IMR-90 (cell line): ENCODE measurements at regions not wholly inside any gene's neighbourhood (a gene's known extent, or its start where the extent isn't known, plus 50 kb on each side); places are given as distances from the start of the nearest gene placed in this dataset.

Experiments used
- BHLHE40 ChIP-seq: fragments of 150-350 bp; IDR thresholded peaks from 2 replicates; pipeline ENCODE4 v1.6.1; 2016; ENCODE audit warnings: mild to moderate bottlenecking, low read depth, low read length
- CEBPB ChIP-seq: IDR thresholded peaks from 2 replicates; pipeline ENCODE4 v1.6.1; 2012; ENCODE audit warnings: low read depth, low read length, improper control_type of control experiment
- CHD1 ChIP-seq: IDR thresholded peaks from 2 replicates; pipeline ENCODE4 v1.6.1; 2012; ENCODE audit warnings: low read depth, low read length, improper control_type of control experiment
- CTCF ChIP-seq: conservative IDR thresholded peaks from 2 replicates; pipeline ENCODE4 v1.5.1; 2012; ENCODE audit warnings: mild to moderate bottlenecking, low read depth, low read length, improper control_type of control experiment
- FOS ChIP-seq: fragments of 150-350 bp; IDR thresholded peaks from 2 replicates; pipeline ENCODE4 v1.6.1; 2016; ENCODE audit warnings: low read depth, low read length
- MAFK ChIP-seq: IDR thresholded peaks from 2 replicates; pipeline ENCODE4 v1.6.1; 2012; ENCODE audit warnings: low read depth, low read length, improper control_type of control experiment
- MAZ ChIP-seq: IDR thresholded peaks from 2 replicates; pipeline ENCODE4 v1.6.1; 2012; ENCODE audit warnings: low read depth, mild to moderate bottlenecking, low read length, improper control_type of control experiment, moderate library complexity, borderline replicate concordance
- MXI1 ChIP-seq: IDR thresholded peaks from 2 replicates; pipeline ENCODE4 v1.6.1; 2012; ENCODE audit warnings: low read depth, mild to moderate bottlenecking, low read length, moderate library complexity, borderline replicate concordance
- NFE2L2 ChIP-seq: fragments of 150-350 bp; IDR thresholded peaks from 2 replicates; pipeline ENCODE4 v1.6.1; 2016; ENCODE audit warnings: low read depth, mild to moderate bottlenecking, low read length
- POLR2A ChIP-seq: IDR thresholded peaks from 2 replicates; pipeline ENCODE4 v1.6.1; 2012; ENCODE audit warnings: mild to moderate bottlenecking, low read depth, low read length
- RAD21 ChIP-seq: IDR thresholded peaks from 2 replicates; pipeline ENCODE4 v1.6.1; 2012; ENCODE audit warnings: low read length, improper control_type of control experiment
- RFX5 ChIP-seq: IDR thresholded peaks from 2 replicates; pipeline ENCODE4 v1.8.0; 2012; ENCODE audit warnings: low read depth, mild to moderate bottlenecking, low read length, moderate library complexity
- SMC3 ChIP-seq: fragments of 150-350 bp; IDR thresholded peaks from 2 replicates; pipeline ENCODE4 v1.6.1; 2016; ENCODE audit warnings: low read depth, mild to moderate bottlenecking, antibody characterized with exemption, low read length, moderate library complexity
- USF2 ChIP-seq: fragments of 150-350 bp; IDR thresholded peaks from 2 replicates; pipeline ENCODE4 v1.6.1; 2017; ENCODE audit warnings: mild to moderate bottlenecking, antibody characterized with exemption, low read length, low read depth

GRCh38 chr5:164998142-164998541 is 1492.7 kb downstream of the MAT2B start:
- TF ChIP-seq FOS, result no peak
- no peak for TF ChIP-seq MAFK
- no peak for TF ChIP-seq CTCF
- no peak for TF ChIP-seq POLR2A
- no peak for TF ChIP-seq MAZ
- TF ChIP-seq BHLHE40, result no peak
- TF ChIP-seq USF2, result no peak
- TF ChIP-seq MXI1, result no peak
- TF ChIP-seq CEBPB, result no peak
- TF ChIP-seq RFX5, result no peak
- no peak for TF ChIP-seq RAD21
- no peak for TF ChIP-seq NFE2L2
- no peak for TF ChIP-seq SMC3
- TF ChIP-seq CHD1, result no peak
